GM12891 (cell line): ENCODE measurements at regions not wholly inside any gene's neighbourhood (a gene's known extent, or its start where the extent isn't known, plus 50 kb on each side); places are given as distances from the start of the nearest gene placed in this dataset.

ENCODE experiments used
- DNase-seq: peaks from one replicate; pipeline ENCODE4 v3.0.0; 2011; ENCODE audit warnings: low spot score; ENCODE audit not compliant: insufficient read length
- FAIRE-seq: peaks from 2 replicates; lab custom pipeline; 2011; peaks lifted over from hg19 to GRCh38; lab: Jason Lieb, UNC
- PAX5 ChIP-seq: IDR thresholded peaks from 2 replicates; pipeline ENCODE4 v1.6.1; 2011; ENCODE audit warnings: low read length, moderate library complexity, mild to moderate bottlenecking; ENCODE audit not compliant: insufficient read depth, severe bottlenecking
- POLR2A ChIP-seq: IDR thresholded peaks from 2 replicates; pipeline ENCODE4 v1.6.1; 2011; ENCODE audit warnings: low read depth, low read length, control low read depth
- POLR2AphosphoS5 ChIP-seq: IDR thresholded peaks from 2 replicates; pipeline ENCODE4 v1.6.1; 2011; ENCODE audit warnings: low read depth, low read length, control low read depth
- POU2F2 ChIP-seq: IDR thresholded peaks from 2 replicates; pipeline ENCODE4 v1.6.1; 2011; ENCODE audit warnings: low read depth, mild to moderate bottlenecking, control low read depth, low read length, moderate library complexity
- SPI1 ChIP-seq: IDR thresholded peaks from 2 replicates; pipeline ENCODE4 v1.6.1; 2011; ENCODE audit warnings: low read depth, low read length, control low read depth
- TAF1 ChIP-seq: IDR thresholded peaks from 2 replicates; pipeline ENCODE4 v1.6.1; 2011; ENCODE audit warnings: low read depth, low read length, control low read depth

- TF ChIP-seq SPI1 (no peak), PAX5 (no peak), POU2F2 (no peak), POLR2AphosphoS5 (no peak), TAF1 (no peak), POLR2A (no peak)
- FAIRE-seq = no peak
- no peak for DNase-seq
Observed at GRCh38 chr6:135627092-135627715, 129.7 kb upstream of the AHI1 start.

GRCh38 chr6:135630789-135631376, 133.3 kb upstream of the AHI1 start:
- FAIRE-seq (no peak), DNase-seq (no peak)
- no peak for TF ChIP-seq SPI1
- no peak for TF ChIP-seq PAX5
- no peak for TF ChIP-seq POLR2A
- no peak for TF ChIP-seq TAF1
- no peak for TF ChIP-seq POU2F2
- no peak for TF ChIP-seq POLR2AphosphoS5

GRCh38 chr6:135631821-135632220, 134.3 kb upstream of the AHI1 start:
- FAIRE-seq (no peak), DNase-seq (no peak)
- TF ChIP-seq POLR2A = no peak
- TF ChIP-seq TAF1 = no peak
- no peak for TF ChIP-seq PAX5
- no peak for TF ChIP-seq SPI1
- no peak for TF ChIP-seq POLR2AphosphoS5
- no peak for TF ChIP-seq POU2F2

GRCh38 chr6:135633573-135633972, 136.0 kb upstream of the AHI1 start:
- DNase-seq = no peak
- FAIRE-seq = no peak
- no peak for TF ChIP-seq SPI1
- no peak for TF ChIP-seq POU2F2
- no peak for TF ChIP-seq TAF1
- TF ChIP-seq POLR2AphosphoS5 = no peak
- no peak for TF ChIP-seq POLR2A
- TF ChIP-seq PAX5 = no peak

GRCh38 chr6:135637701-135638100, 140.2 kb upstream of the AHI1 start:
- TF ChIP-seq POLR2AphosphoS5 = no peak
- no peak for TF ChIP-seq SPI1
- no peak for TF ChIP-seq POU2F2
- TF ChIP-seq TAF1 = no peak
- no peak for TF ChIP-seq POLR2A
- TF ChIP-seq PAX5 = no peak
- DNase-seq = no peak
- no peak for FAIRE-seq

- TF ChIP-seq POU2F2 = no peak
- no peak for TF ChIP-seq SPI1
- FAIRE-seq (no peak), DNase-seq (no peak)
Observed at GRCh38 chr6:135638108-135638507, 140.6 kb upstream of the AHI1 start.

GRCh38 chr6:135640048-135640447, 142.5 kb upstream of the AHI1 start:
- FAIRE-seq = no peak
- DNase-seq = no peak
- no peak for TF ChIP-seq POLR2A
- TF ChIP-seq POLR2AphosphoS5 = no peak
- TF ChIP-seq TAF1 = no peak
- no peak for TF ChIP-seq POU2F2
- TF ChIP-seq PAX5 = no peak

GRCh38 chr6:135640449-135641111, 143.0 kb upstream of the AHI1 start:
- TF ChIP-seq SPI1 = 0 out of 2 replicates have a peak, but pooled peaks have one; percentile 6
- TF ChIP-seq POLR2A = no peak
- no peak for TF ChIP-seq TAF1
- DNase-seq (no peak), FAIRE-seq (peak; percentile 9)

- TF ChIP-seq POLR2A (no peak), PAX5 (no peak), TAF1 (no peak), SPI1 (no peak), POLR2AphosphoS5 (no peak), POU2F2 (no peak)
- FAIRE-seq = no peak
- DNase-seq = no peak
Observed at GRCh38 chr6:135642912-135643311, 145.4 kb upstream of the AHI1 start.

GRCh38 chr6:135644394-135644793, 146.9 kb upstream of the AHI1 start:
- FAIRE-seq (peak; percentile 38), DNase-seq (no peak)
- TF ChIP-seq PAX5 (no peak), SPI1 (no peak), TAF1 (no peak), POLR2AphosphoS5 (no peak), POLR2A (no peak), POU2F2 (no peak)
